Mesenchymal stem cell (in vitro differentiated cells and primary cell): ENCODE measurements at regions not wholly inside any gene's neighbourhood (a gene's known extent, or its start where the extent isn't known, plus 50 kb on each side); places are given as distances from the start of the nearest gene placed in this dataset.
"Not testable (repeated sequence)": the region's sequence is repeated elsewhere in the genome, so short reads cannot be mapped to it uniquely, and the experiment has no call there.

Experiments
- DNase-seq: peaks from one replicate; pipeline ENCODE4 v3.0.0-alpha.2; 2013
- H2AFZ ChIP-seq: one replicate; pipeline ENCODE4 v1.6.1; 2013; ENCODE audit warnings: low read depth, mild to moderate bottlenecking, control low read depth, inconsistent platforms, low read length, moderate library complexity
- H2AK5ac ChIP-seq: 2 replicates; pipeline ENCODE4 v1.6.1; 2013; ENCODE audit warnings: low read length, moderate library complexity, mild to moderate bottlenecking, inconsistent platforms; ENCODE audit not compliant: severe bottlenecking
- H2BK120ac ChIP-seq: one replicate; pipeline ENCODE4 v1.6.1; 2013; ENCODE audit warnings: low read depth, mild to moderate bottlenecking, inconsistent platforms, low read length, moderate library complexity
- H2BK12ac ChIP-seq, 2 experiments: one replicate each; pipeline ENCODE4 v1.6.1; 2013; ENCODE audit warnings: inconsistent platforms in 2 of 2, low read length in 2 of 2, mild to moderate bottlenecking in 2 of 2, moderate library complexity in 2 of 2, control low read depth in 1 of 2
- H2BK15ac ChIP-seq: one replicate; pipeline ENCODE4 v1.6.1; 2013; ENCODE audit warnings: mild to moderate bottlenecking, low read depth, inconsistent platforms; ENCODE audit not compliant: poor library complexity, severe bottlenecking
- H2BK5ac ChIP-seq: 2 replicates; pipeline ENCODE4 v1.6.1; 2013; ENCODE audit warnings: low read depth, mild to moderate bottlenecking, low read length, control low read depth, inconsistent platforms; ENCODE audit not compliant: poor library complexity, severe bottlenecking
- H3K14ac ChIP-seq, 2 experiments: one replicate each; pipeline ENCODE4 v1.6.1; 2013; ENCODE audit warnings: inconsistent platforms in 2 of 2, low read length in 2 of 2, control low read depth in 1 of 2, mild to moderate bottlenecking in 1 of 2, moderate library complexity in 1 of 2
- H3K18ac ChIP-seq, 2 experiments: one replicate each; pipeline ENCODE4 v1.6.1; 2013; ENCODE audit warnings: inconsistent platforms in 2 of 2, low read length in 2 of 2, control low read depth in 1 of 2, low read depth in 1 of 2, mild to moderate bottlenecking in 1 of 2
- H3K23ac ChIP-seq, 2 experiments: one replicate each; pipeline ENCODE4 v1.6.1; 2013; ENCODE audit warnings: inconsistent platforms in 2 of 2, low read length in 2 of 2, mild to moderate bottlenecking in 2 of 2, moderate library complexity in 2 of 2, control low read depth in 1 of 2
- H3K27ac ChIP-seq: 2 replicates; pipeline ENCODE4 v1.5.1; 2013; ENCODE audit warnings: mild to moderate bottlenecking, moderate library complexity, low read length, control low read depth, inconsistent platforms; ENCODE audit not compliant: poor library complexity, severe bottlenecking
- H3K27me3 ChIP-seq, 2 experiments: 2 replicates each; pipeline versions ENCODE4 v1.6.1 to v1.7.0; 2013; ENCODE audit warnings: low read length in 2 of 2, mild to moderate bottlenecking in 2 of 2, moderate library complexity in 2 of 2, control low read depth in 1 of 2, inconsistent platforms in 1 of 2; ENCODE audit not compliant: control insufficient read depth in 1 of 2, insufficient read depth in 1 of 2
- H3K36me3 ChIP-seq, 2 experiments: 2 replicates each; pipeline versions ENCODE4 v1.6.1 to v1.7.0; 2013; ENCODE audit warnings: low read length in 2 of 2, control low read depth in 1 of 2, inconsistent platforms in 1 of 2, low read depth in 1 of 2, mild to moderate bottlenecking in 1 of 2; ENCODE audit not compliant: insufficient read depth in 2 of 2, control insufficient read depth in 1 of 2
- H3K4ac ChIP-seq, 2 experiments: one replicate each; pipeline ENCODE4 v1.6.1; 2013; ENCODE audit warnings: inconsistent platforms in 2 of 2, low read length in 2 of 2, mild to moderate bottlenecking in 2 of 2, moderate library complexity in 2 of 2, control low read depth in 1 of 2, low read depth in 1 of 2
- H3K4me1 ChIP-seq: 2 replicates; pipeline ENCODE4 v1.6.1; 2013; ENCODE audit warnings: low read depth, low read length, control low read depth; ENCODE audit not compliant: control insufficient read depth, insufficient read depth
- H3K4me2 ChIP-seq: 2 replicates; pipeline ENCODE4 v1.6.1; 2013; ENCODE audit warnings: low read length, mild to moderate bottlenecking, inconsistent platforms; ENCODE audit not compliant: poor library complexity, severe bottlenecking
- H3K4me3 ChIP-seq, 2 experiments: 2 replicates each; pipeline versions ENCODE4 v1.5.1 to v1.7.0; 2013; ENCODE audit warnings: low read length in 2 of 2, mild to moderate bottlenecking in 2 of 2, control low read depth in 1 of 2, low read depth in 1 of 2; ENCODE audit not compliant: insufficient read depth in 1 of 2
- H3K79me1 ChIP-seq: replicated peaks from 2 replicates; pipeline ENCODE4 v1.6.1; 2013; ENCODE audit warnings: mild to moderate bottlenecking, control low read depth, low read length, inconsistent platforms; ENCODE audit not compliant: poor library complexity, severe bottlenecking
- H3K9ac ChIP-seq: 2 replicates; pipeline ENCODE4 v1.7.0; 2013; ENCODE audit warnings: mild to moderate bottlenecking, low read length, moderate library complexity
- H3K9me3 ChIP-seq: 2 replicates; pipeline ENCODE4 v1.7.0; 2013; ENCODE audit warnings: mild to moderate bottlenecking, low read length; ENCODE audit not compliant: control insufficient read depth
- H4K8ac ChIP-seq: one replicate; pipeline ENCODE4 v1.6.1; 2013; ENCODE audit warnings: inconsistent platforms, mild to moderate bottlenecking, low read length, moderate library complexity
- H4K91ac ChIP-seq: one replicate; pipeline ENCODE4 v1.6.1; 2013; ENCODE audit warnings: mild to moderate bottlenecking, low read length, inconsistent platforms
- WGBS: methylation state at CpG from one replicate; pipeline ENCODE4 v1.1.7; 2013; ENCODE audit warnings: mixed read lengths; 5-methylcytosine and 5-hydroxymethylcytosine counted together

DNA sequence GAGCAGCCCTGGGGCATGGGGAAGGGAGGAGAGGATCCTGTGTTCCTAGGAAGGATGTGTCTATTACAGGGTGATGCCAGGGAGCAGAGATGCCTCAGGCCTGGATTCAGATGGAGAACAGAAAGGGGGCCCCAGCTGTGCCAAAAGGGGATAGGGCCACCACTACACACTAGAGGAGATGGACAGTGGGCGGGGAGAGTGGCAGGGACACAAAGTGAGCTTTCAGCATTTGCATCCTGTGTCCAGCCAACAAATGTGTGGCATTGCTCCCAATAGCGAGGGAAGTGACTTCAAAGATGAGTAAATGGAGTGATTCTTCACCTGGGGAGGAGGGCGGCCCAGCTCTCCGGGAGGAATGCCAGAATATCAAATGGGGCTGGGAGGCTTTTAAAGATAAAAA, 64.9 kb upstream of the WAPL start:
- H2BK12ac ChIP-seq = no peak overlapping the region
- H3K27me3 ChIP-seq = peaks cover 0 to 6% of the 10 kb centered on the region in 2 experiments
- no peak overlapping the region for H2BK120ac ChIP-seq
- H3K9me3 ChIP-seq = no peaks in the 10 kb centered on the region
- H3K79me1 ChIP-seq = no peaks in the 10 kb centered on the region
- H2BK15ac ChIP-seq = no peak overlapping the region
- H3K9ac ChIP-seq = no peak overlapping the region
- no peak overlapping the region for H3K14ac ChIP-seq
- no peak overlapping the region for H3K4me2 ChIP-seq
- no peak overlapping the region for H3K27ac ChIP-seq
- H2AK5ac ChIP-seq = no peak overlapping the region
- H4K8ac ChIP-seq = no peak overlapping the region
- H3K36me3 ChIP-seq = no peaks in the 10 kb centered on the region
- no peak overlapping the region for H3K4ac ChIP-seq
- no peak overlapping the region for H2BK5ac ChIP-seq
- no peak overlapping the region for H3K23ac ChIP-seq
- no peak overlapping the region for H3K4me3 ChIP-seq
- H3K18ac ChIP-seq = no peak overlapping the region
- 79% methylated on average over 2 of the region's 4 CpGs for WGBS
- H3K4me1 ChIP-seq = peaks cover 2% of the 10 kb centered on the region
- no peak overlapping the region for H4K91ac ChIP-seq
- no peak overlapping the region for H2AFZ ChIP-seq
- no peak for DNase-seq

DNA sequence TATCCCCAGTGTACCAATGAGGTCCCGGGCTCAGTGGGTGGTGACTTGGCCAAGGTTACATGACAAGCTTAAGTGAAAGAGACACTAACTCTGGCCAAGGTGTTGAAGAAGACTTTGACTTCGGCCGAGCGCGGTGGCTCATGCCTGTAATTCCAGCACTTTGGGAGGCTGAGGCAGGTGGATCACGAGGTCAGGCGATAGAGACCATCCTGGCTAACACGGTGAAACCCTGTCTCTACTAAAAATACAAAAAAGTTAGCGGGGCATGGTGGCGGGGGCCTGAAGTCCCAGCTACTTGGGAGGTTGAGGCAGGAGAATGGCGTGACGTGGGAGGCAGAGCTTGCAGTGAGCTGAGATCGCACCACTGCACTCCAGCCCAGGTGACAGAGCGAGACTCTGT, 65.6 kb upstream of the OPN4 start:
- H3K79me1 ChIP-seq, H3K27ac ChIP-seq, H3K14ac ChIP-seq, H2AK5ac ChIP-seq, H2BK15ac ChIP-seq, H3K9me3 ChIP-seq, H3K36me3 ChIP-seq, H3K9ac ChIP-seq, H2AFZ ChIP-seq, H3K4me3 ChIP-seq, H2BK12ac ChIP-seq, H2BK120ac ChIP-seq, H3K4me1 ChIP-seq, H4K91ac ChIP-seq, H2BK5ac ChIP-seq, H3K4ac ChIP-seq, H3K4me2 ChIP-seq, H4K8ac ChIP-seq, H3K18ac ChIP-seq, H3K27me3 ChIP-seq, DNase-seq, H3K23ac ChIP-seq: not testable (repeated sequence)
- 94% methylated on average over 13 of the region's 14 CpGs for WGBS

DNA sequence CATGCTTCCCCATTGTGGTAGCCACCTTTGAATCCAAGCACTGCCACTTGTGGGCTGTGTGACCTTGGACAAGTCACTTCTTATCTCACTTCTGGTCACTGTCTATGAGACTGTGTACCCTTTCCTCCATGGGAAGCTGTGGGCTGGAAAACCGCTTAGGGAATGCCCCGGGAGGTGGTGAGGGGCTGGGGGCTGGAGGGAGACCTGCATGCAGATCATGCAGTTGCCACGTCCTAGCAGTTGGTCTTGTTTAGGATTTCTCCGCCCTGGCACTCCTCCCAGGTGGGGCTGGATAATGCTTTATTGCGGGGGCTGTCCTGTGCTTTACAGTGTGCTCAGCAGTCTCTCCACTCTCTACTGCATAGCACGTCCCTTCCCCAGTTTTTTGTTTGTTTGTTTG, 62.9 kb upstream of the OPN4 start:
- no peak overlapping the region for H4K91ac ChIP-seq
- H3K4me3 ChIP-seq = no peak overlapping the region
- H2AFZ ChIP-seq = no peak overlapping the region
- no peak overlapping the region for H2AK5ac ChIP-seq
- H3K79me1 ChIP-seq = no peaks in the 10 kb centered on the region
- no peaks in the 10 kb centered on the region for H3K9me3 ChIP-seq
- peaks cover 3% of the 10 kb centered on the region in 2 experiments for H3K27me3 ChIP-seq
- no peak overlapping the region for H3K23ac ChIP-seq
- H2BK120ac ChIP-seq = no peak overlapping the region
- no peak overlapping the region for H3K14ac ChIP-seq
- WGBS = 74% methylated on average over 6 of the region's 6 CpGs
- H3K18ac ChIP-seq = no peak overlapping the region
- H3K36me3 ChIP-seq = no peaks in the 10 kb centered on the region
- H3K4me2 ChIP-seq = no peak overlapping the region
- no peak overlapping the region for H2BK5ac ChIP-seq
- no peak overlapping the region for H3K4ac ChIP-seq
- H2BK12ac ChIP-seq = no peak overlapping the region
- H3K27ac ChIP-seq = no peak overlapping the region
- H4K8ac ChIP-seq = no peak overlapping the region
- H3K9ac ChIP-seq = no peak overlapping the region
- DNase-seq = no peak
- H2BK15ac ChIP-seq = no peak overlapping the region
- no peaks in the 10 kb centered on the region for H3K4me1 ChIP-seq

DNA sequence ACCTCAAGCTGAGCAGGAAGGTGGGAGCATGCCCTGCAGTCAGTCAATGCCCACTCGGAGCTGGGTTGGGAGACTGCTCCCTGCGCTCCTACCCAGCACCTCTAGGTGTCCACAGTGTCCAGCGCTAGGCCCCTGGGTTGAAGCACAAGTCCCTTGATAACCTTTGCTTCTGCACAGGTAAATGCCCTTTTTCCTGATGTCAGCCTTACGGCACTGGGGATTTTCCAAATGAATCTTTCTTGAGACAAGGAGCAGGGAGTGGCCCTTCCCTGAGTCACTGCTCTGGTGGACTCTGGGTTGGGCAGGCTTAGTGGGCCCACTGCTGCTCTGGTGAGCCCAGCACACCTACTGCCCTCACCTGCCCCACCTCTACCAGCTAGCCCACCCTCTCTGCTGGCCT, 61.9 kb upstream of the OPN4 start:
- no peaks in the 10 kb centered on the region for H3K9me3 ChIP-seq
- no peak overlapping the region for H3K18ac ChIP-seq
- no peak overlapping the region for H2BK120ac ChIP-seq
- H3K79me1 ChIP-seq = no peaks in the 10 kb centered on the region
- H2AK5ac ChIP-seq = no peak overlapping the region
- no peak overlapping the region for H3K4me3 ChIP-seq
- H3K14ac ChIP-seq = no peak overlapping the region
- no peak overlapping the region for H4K8ac ChIP-seq
- H2AFZ ChIP-seq = no peak overlapping the region
- no peaks in the 10 kb centered on the region for H3K4me1 ChIP-seq
- H2BK15ac ChIP-seq = no peak overlapping the region
- H3K4me2 ChIP-seq = no peak overlapping the region
- no peak for DNase-seq
- H2BK12ac ChIP-seq = no peak overlapping the region
- H3K27me3 ChIP-seq = peaks cover 3% of the 10 kb centered on the region in 2 experiments
- H4K91ac ChIP-seq = no peak overlapping the region
- WGBS = 86% methylated on average over 4 of the region's 4 CpGs
- no peak overlapping the region for H2BK5ac ChIP-seq
- H3K27ac ChIP-seq = no peak overlapping the region
- H3K23ac ChIP-seq = no peak overlapping the region
- H3K36me3 ChIP-seq = no peaks in the 10 kb centered on the region
- H3K4ac ChIP-seq = no peak overlapping the region
- no peak overlapping the region for H3K9ac ChIP-seq
